ENCODE measurements at regions not wholly inside any gene's neighbourhood (a gene's known extent, or its start where the extent isn't known, plus 50 kb on each side); places are given as distances from the start of the nearest gene placed in this dataset.

DNA sequence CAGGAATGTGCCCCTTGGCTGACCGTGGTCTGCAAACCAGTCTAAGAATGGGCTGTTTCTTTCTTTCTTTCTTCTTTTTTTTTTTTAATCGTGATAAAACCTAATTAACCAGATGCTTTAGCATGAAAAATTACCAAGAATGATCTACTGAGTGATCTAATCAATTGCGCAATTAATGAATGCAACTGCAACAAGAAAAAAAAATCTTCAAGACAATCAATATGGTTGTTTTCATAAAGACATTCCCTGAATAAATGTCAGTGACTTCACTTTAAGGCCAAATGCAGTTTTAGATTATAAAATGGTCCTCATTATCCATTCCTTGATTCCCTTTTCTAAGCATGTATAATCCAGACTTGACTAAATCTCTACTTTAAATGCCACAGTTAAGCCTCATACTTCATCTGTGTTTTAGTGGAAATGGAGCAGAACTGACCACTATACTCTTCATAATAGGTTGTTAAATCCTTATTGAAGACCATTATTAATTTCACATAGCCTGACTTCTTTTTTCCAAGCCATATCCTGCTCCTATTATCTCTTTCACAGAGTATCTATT is 51.6 kb upstream of the SETD7 start:
- H3K27me3 ChIP-seq (ENCODE audit: control insufficient read depth in 2 of 2, insufficient read depth in 2 of 2, low read length in 2 of 2), result no peaks in the 10 kb centered on the region; a peak in 1 of 5 replicates
- ATAC-seq (no peak), FAIRE-seq (no peak), DNase-seq (ENCODE audit: extremely low read depth in 1 of 4, low spot score in 3 of 4) (no peak)
- no peaks in the 10 kb centered on the region for H4K20me1 ChIP-seq (replicated peaks; ENCODE audit: control insufficient read depth, insufficient read depth, low read length)
- no peak overlapping the region for H3K4me2 ChIP-seq (ENCODE audit: insufficient read depth, low read length)
- no peaks in the 10 kb centered on the region for H3K9me1 ChIP-seq (ENCODE audit: control insufficient read depth, insufficient read depth, low read length)
- in situ Hi-C loops (cut with MboI) (loop anchor here (5.0 kb wide), 1 partner anchor 45 kb away; no protein-coding TSS in a partner anchor), intact Hi-C loops (cut with micrococcal nuclease) (no loop called here)
- TF ChIP-seq FOSL1 (tag; conservative IDR thresholded peaks at IDR 0.05) (no peak), CEBPG (CRISPR knock-in tag; IDR thresholded peaks at IDR 0.05) (no peak), CEBPG (tag; conservative IDR thresholded peaks at IDR 0.05 in 1 of 2, IDR thresholded peaks at IDR 0.05 in 1 of 2) (peak; percentile 76 to 94), ETS2 (tag; IDR thresholded peaks at IDR 0.05; ENCODE audit: borderline replicate concordance, poor library complexity, severe bottlenecking) (no peak), GTF2F1 (IDR thresholded peaks at IDR 0.05; ENCODE audit: low read depth, low read length) (no peak), SIN3A (IDR thresholded peaks at IDR 0.05; ENCODE audit: borderline replicate concordance in 2 of 2, control insufficient read depth in 1 of 2, low read depth in 2 of 2, low read length in 2 of 2) (no peak), MTA3 (IDR thresholded peaks at IDR 0.05; ENCODE audit: borderline replicate concordance) (no peak), CEBPB (tag; IDR thresholded peaks at IDR 0.05) (peak; percentile 93)
- TF ChIP-seq, protein P1, sequence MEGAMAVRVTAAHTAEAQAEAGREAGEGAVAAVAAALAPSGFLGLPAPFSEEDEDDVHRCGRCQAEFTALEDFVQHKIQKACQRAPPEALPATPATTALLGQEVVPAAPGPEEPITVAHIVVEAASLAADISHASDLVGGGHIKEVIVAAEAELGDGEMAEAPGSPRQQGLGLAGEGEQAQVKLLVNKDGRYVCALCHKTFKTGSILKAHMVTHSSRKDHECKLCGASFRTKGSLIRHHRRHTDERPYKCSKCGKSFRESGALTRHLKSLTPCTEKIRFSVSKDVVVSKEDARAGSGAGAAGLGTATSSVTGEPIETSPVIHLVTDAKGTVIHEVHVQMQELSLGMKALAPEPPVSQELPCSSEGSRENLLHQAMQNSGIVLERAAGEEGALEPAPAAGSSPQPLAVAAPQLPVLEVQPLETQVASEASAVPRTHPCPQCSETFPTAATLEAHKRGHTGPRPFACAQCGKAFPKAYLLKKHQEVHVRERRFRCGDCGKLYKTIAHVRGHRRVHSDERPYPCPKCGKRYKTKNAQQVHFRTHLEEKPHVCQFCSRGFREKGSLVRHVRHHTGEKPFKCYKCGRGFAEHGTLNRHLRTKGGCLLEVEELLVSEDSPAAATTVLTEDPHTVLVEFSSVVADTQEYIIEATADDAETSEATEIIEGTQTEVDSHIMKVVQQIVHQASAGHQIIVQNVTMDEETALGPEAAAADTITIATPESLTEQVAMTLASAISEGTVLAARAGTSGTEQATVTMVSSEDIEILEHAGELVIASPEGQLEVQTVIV (CRISPR knock-in tag; IDR thresholded peaks at IDR 0.05; ENCODE audit: borderline replicate concordance), result no peak
- no peaks in the 10 kb centered on the region for H3K36me3 ChIP-seq (ENCODE audit: control insufficient read depth, insufficient read depth, low read length)
- CTCF ChIA-PET (ENCODE audit: low intra/inter-chr PET ratio), result interaction anchor here (0.6 kb wide), 1 partner anchor 350 kb away, joined by 4 read pairs; no protein-coding TSS in a partner anchor
- no peaks in the 10 kb centered on the region for H3K79me2 ChIP-seq (ENCODE audit: control insufficient read depth, insufficient read depth, low read length)
- H3K27ac ChIP-seq (ENCODE audit: extremely low read depth, low read depth, low read length), result no peak overlapping the region
- H3K4me3 ChIP-seq, result no peak overlapping the region
- POLR2A ChIA-PET, result no interaction called here
- BruUV-seq (replicated peaks), result no TSS peak
- H3K4me1 ChIP-seq (replicated peaks in 1 of 2; ENCODE audit: control insufficient read depth in 2 of 2, insufficient read depth in 2 of 2, low read length in 2 of 2), result peaks cover 7 to 12% of the 10 kb centered on the region in 2 experiments; a peak in 4 of 5 replicates
- 83% methylated on average over 2 of the region's 3 CpGs for WGBS (ENCODE audit: insufficient coverage, low coverage, missing lambda C conversion rate)
- H2AFZ ChIP-seq (ENCODE audit: low read depth, low read length), result no peak overlapping the region
- H3K9me3 ChIP-seq (replicated peaks; ENCODE audit: control insufficient read depth, insufficient read depth, low read depth, low read length), result no peaks in the 10 kb centered on the region
- H3K9ac ChIP-seq (ENCODE audit: insufficient read depth in 1 of 2, low read depth in 2 of 2, low read length in 2 of 2), result no peak overlapping the region

Measured in K562 (cell line).